K562 (cell line): ENCODE measurements at regions not wholly inside any gene's neighbourhood (a gene's known extent, or its start where the extent isn't known, plus 50 kb on each side); places are given as distances from the start of the nearest gene placed in this dataset.

Source experiments
- ATAC-seq: fragments of 200-7000 bp; cut with Tn5 transposase; 3 replicates; pipeline ENCODE4 v1.9.1; 2020; ENCODE audit warnings: moderate library complexity
- BruUV-seq: library from RNA; stranded (reverse); fragments of 400-500 nt; replicated peaks from 2 replicates; lab custom pipeline; 2021; lab: Mats Ljungman, UMichigan
- CTCF ChIA-PET: fragments of 300-600 bp; formaldehyde crosslinking; extraction: SDS; loops from one replicate; lab custom pipeline; 2021; ENCODE audit warnings: low intra/inter-chr PET ratio; lab: Yijun Ruan, JAX
- POLR2A ChIA-PET: fragments of 300-600, 350-650 bp; sonication (Branson Sonifier 250); formaldehyde crosslinking; extraction: SDS; loops from one replicate; lab custom pipeline; 2021; ENCODE audit warnings: antibody characterized with exemption, inconsistent platforms; lab: Yijun Ruan, JAX
- DNase-seq, 4 experiments: peaks; one replicate each; pipeline versions ENCODE4 v3.0.0 to v3.0.0-alpha.2; 2011 to 2018; ENCODE audit warnings: low spot score in 3 of 4, mixed read lengths in 3 of 4; ENCODE audit errors: extremely low read depth in 1 of 4
- FAIRE-seq: peaks from 2 replicates; lab custom pipeline; 2011; peaks lifted over from hg19 to GRCh38; lab: Jason Lieb, UNC
- H2AFZ ChIP-seq: 2 replicates; pipeline ENCODE4 v1.6.0; 2011; ENCODE audit warnings: low read depth, low read length, control low read depth, inconsistent platforms
- H3K27ac ChIP-seq: fragments of 200-600 bp; 3 replicates; pipeline ENCODE4 v1.8.0; 2011; ENCODE audit warnings: low read depth, mild to moderate bottlenecking, control low read depth, inconsistent platforms, low read length, moderate library complexity, mixed read lengths; ENCODE audit errors: extremely low read depth
- H3K27me3 ChIP-seq, 2 experiments: fragments of 300-600 bp in 1 of 2; 2 replicates in 1 of 2; 3 replicates in 1 of 2; pipeline versions ENCODE4 v1.6.0 to v1.8.0; 2011; ENCODE audit warnings: inconsistent platforms in 2 of 2, low read length in 2 of 2, mild to moderate bottlenecking in 1 of 2, mixed read lengths in 1 of 2, moderate library complexity in 1 of 2; ENCODE audit not compliant: control insufficient read depth in 2 of 2, insufficient read depth in 2 of 2
- H3K36me3 ChIP-seq: fragments of 300-600 bp; 3 replicates; pipeline ENCODE4 v1.8.0; 2011; ENCODE audit warnings: mild to moderate bottlenecking, low read length, inconsistent platforms; ENCODE audit not compliant: control insufficient read depth, insufficient read depth
- H3K4me1 ChIP-seq, 2 experiments: fragments of 200-600 bp in 1 of 2; replicated peaks in 1 of 2; 2 replicates in 1 of 2; 3 replicates in 1 of 2; pipeline versions ENCODE4 v1.5.1 to v1.8.0; 2011; ENCODE audit warnings: inconsistent platforms in 2 of 2, low read length in 2 of 2, mild to moderate bottlenecking in 1 of 2, mixed read lengths in 1 of 2, moderate library complexity in 1 of 2; ENCODE audit not compliant: control insufficient read depth in 2 of 2, insufficient read depth in 2 of 2
- H3K4me2 ChIP-seq: 2 replicates; pipeline ENCODE4 v1.6.1; 2011; ENCODE audit warnings: low read length, control low read depth, inconsistent platforms, mixed read lengths; ENCODE audit not compliant: insufficient read depth
- H3K4me3 ChIP-seq: fragments of 200-600 bp; sonication (generic), shearing (Covaris generic); 2 replicates; pipeline ENCODE4 v1.5.1; 2016; ENCODE audit warnings: control low read depth, inconsistent platforms
- H3K79me2 ChIP-seq: fragments of 200-600 bp; 3 replicates; pipeline ENCODE4 v1.8.0; 2011; ENCODE audit warnings: low read length, inconsistent platforms; ENCODE audit not compliant: control insufficient read depth, insufficient read depth
- H3K9ac ChIP-seq, 2 experiments: 2 replicates each; pipeline versions ENCODE4 v1.6.0 to v1.6.1; 2011; ENCODE audit warnings: low read depth in 2 of 2, low read length in 2 of 2, control low read depth in 1 of 2, inconsistent platforms in 1 of 2, mild to moderate bottlenecking in 1 of 2, mixed read lengths in 1 of 2; ENCODE audit not compliant: insufficient read depth in 1 of 2
- H3K9me1 ChIP-seq: one replicate; pipeline ENCODE4 v1.6.0; 2011; ENCODE audit warnings: inconsistent platforms, mild to moderate bottlenecking, low read length, moderate library complexity; ENCODE audit not compliant: control insufficient read depth, insufficient read depth
- H3K9me3 ChIP-seq: replicated peaks from 2 replicates; pipeline ENCODE4 v1.5.1; 2011; ENCODE audit warnings: low read depth, low read length, inconsistent platforms; ENCODE audit not compliant: control insufficient read depth, insufficient read depth
- H4K20me1 ChIP-seq: replicated peaks from 2 replicates; pipeline ENCODE4 v1.6.1; 2011; ENCODE audit warnings: low read length, inconsistent platforms, mixed read lengths; ENCODE audit not compliant: control insufficient read depth, insufficient read depth
- BDP1 ChIP-seq: IDR thresholded peaks from 3 replicates; pipeline ENCODE4 v1.6.1; 2011; ENCODE audit not compliant: insufficient read length, insufficient read depth
- ELK3 ChIP-seq: fragments of 450-650 bp; formaldehyde crosslinking; IDR thresholded peaks from 2 replicates; pipeline ENCODE4 v1.4.0; 2020; ENCODE audit warnings: mild to moderate bottlenecking
- KDM1A ChIP-seq, 2 experiments: fragments of 450-650 bp; IDR thresholded peaks; 2 replicates each; pipeline ENCODE4 v1.6.1; 2016; ENCODE audit warnings: mild to moderate bottlenecking in 2 of 2
- KLF1 ChIP-seq: fragments of 450-650 bp; IDR thresholded peaks from 2 replicates; pipeline ENCODE4 v1.6.1; 2016; ENCODE audit warnings: missing genetic modification characterization, missing compliant biosample characterization
- MIER1 ChIP-seq: fragments of 450-650 bp; IDR thresholded peaks from 2 replicates; pipeline ENCODE4 v1.6.1; 2016; ENCODE audit warnings: antibody characterized with exemption, mild to moderate bottlenecking, low read depth
- ZFX ChIP-seq: sonication (generic); formaldehyde crosslinking; IDR thresholded peaks from 2 replicates; pipeline ENCODE4 v1.8.0; 2022; ENCODE audit warnings: mild to moderate bottlenecking, missing genetic modification reagents, moderate library complexity
- ZNF253 ChIP-seq: fragments of 250-450 bp; sonication (Bioruptor Pico); conservative IDR thresholded peaks from 2 replicates; pipeline ENCODE4 v1.6.1; 2021; ENCODE audit warnings: mild to moderate bottlenecking
- ZNF592 ChIP-seq: fragments of 450-650 bp; IDR thresholded peaks from 2 replicates; pipeline ENCODE4 v1.6.1; 2017; ENCODE audit warnings: antibody characterized with exemption, mild to moderate bottlenecking
- ZNF830 ChIP-seq: fragments of 250-450 bp; sonication (Bioruptor Pico); IDR thresholded peaks from 2 replicates; pipeline ENCODE4 v1.5.0; 2021; ENCODE audit warnings: mild to moderate bottlenecking
- ZSCAN32 ChIP-seq: fragments of 450-650 bp; formaldehyde crosslinking; IDR thresholded peaks from 2 replicates; pipeline ENCODE4 v1.4.0; 2020; ENCODE audit warnings: mild to moderate bottlenecking, moderate library complexity
- WGBS: fragments of 100-300 bp; shearing (Covaris generic); methylation state at CpG from one replicate; pipeline ENCODE4 v1.1.6; 2016; ENCODE audit warnings: low coverage, mixed read lengths; ENCODE audit not compliant: insufficient coverage; ENCODE audit errors: missing lambda C conversion rate; 5-methylcytosine and 5-hydroxymethylcytosine counted together
- in situ Hi-C: fragments of 300-500 bp; cut with MboI; formaldehyde crosslinking; loops from 4 replicates; pipeline ENCODE4 v1.15.0; 2018; ENCODE audit warnings: inconsistent platforms, mixed read lengths
- intact Hi-C: fragments of 100-400 bp; cut with micrococcal nuclease; formaldehyde crosslinking; loops from 2 replicates; pipeline ENCODE4 v1.14.2; 2022

- TF ChIP-seq ZNF592 (no peak), ELK3 (CRISPR knock-in tag) (no peak), KLF1 (tag) (no peak)
These were observed 460.2 kb upstream of the BTBD3 start (continued) for GRCh38 chr20:11457488-11457887.

GRCh38 chr20:11459090-11459890 is 458.4 kb upstream of the BTBD3 start:
- WGBS = 0% methylated on average over 1 of the region's 2 CpGs
- H3K4me2 ChIP-seq = no peak overlapping the region
- no peaks in the 10 kb centered on the region for H3K79me2 ChIP-seq
- ATAC-seq (no peak), FAIRE-seq (no peak), DNase-seq (no peak)
- no peak overlapping the region for H2AFZ ChIP-seq
- no peak overlapping the region for H3K9ac ChIP-seq
- no peaks in the 10 kb centered on the region for H4K20me1 ChIP-seq
- H3K9me1 ChIP-seq = no peaks in the 10 kb centered on the region
- H3K9me3 ChIP-seq = no peaks in the 10 kb centered on the region
- no peaks in the 10 kb centered on the region for H3K27me3 ChIP-seq
- H3K4me1 ChIP-seq = no peaks in the 10 kb centered on the region
- H3K4me3 ChIP-seq = no peak overlapping the region
- H3K36me3 ChIP-seq = no peaks in the 10 kb centered on the region
- H3K27ac ChIP-seq = no peak overlapping the region
- in situ Hi-C loops = no loop called here
- intact Hi-C loops = no loop called here
- ChIA-PET POLR2A (no interaction called here), CTCF (no interaction called here)
- BruUV-seq = no TSS peak
- no peak for TF ChIP-seq ZNF830 (CRISPR knock-in tag)
- TF ChIP-seq BDP1 = no peak
- TF ChIP-seq KDM1A (IDR thresholded peaks at IDR 0.05) = no peak
- no peak for TF ChIP-seq ZNF253 (CRISPR knock-in tag)
- no peak for TF ChIP-seq MIER1
- TF ChIP-seq ZFX = no peak
- TF ChIP-seq ZSCAN32 = no peak
